Natural killer cell (primary cell): ENCODE measurements at regions not wholly inside any gene's neighbourhood (a gene's known extent, or its start where the extent isn't known, plus 50 kb on each side); places are given as distances from the start of the nearest gene placed in this dataset.
"Not testable (repeated sequence)": the region's sequence is repeated elsewhere in the genome, so short reads cannot be mapped to it uniquely, and the experiment has no call there.

Source experiments
- ATAC-seq, 3 donors: fragments of 150-1000 bp in 2 of 3; fragments of 200-7000 bp in 1 of 3; cut with Tn5 transposase; 1 replicate in 1 of 3; 2 replicates in 2 of 3; pipeline ENCODE4 v1.10.0; 2021; ENCODE audit warnings: mild to moderate bottlenecking in 2 of 3, moderate library complexity in 2 of 3
- DNase-seq, 2 donors: peaks; one replicate each; pipeline versions ENCODE4 v3.0.0 to v3.0.0-alpha.2; 2013 to 2021; ENCODE audit warnings: mixed read lengths in 1 of 2
- H3K27ac ChIP-seq: one replicate; pipeline ENCODE4 v1.5.1; 2013; ENCODE audit warnings: mild to moderate bottlenecking, low read length
- H3K27me3 ChIP-seq: one replicate; pipeline ENCODE4 v1.6.1; 2013; ENCODE audit warnings: low read length; ENCODE audit not compliant: control insufficient read depth, insufficient read depth
- H3K36me3 ChIP-seq: one replicate; pipeline ENCODE4 v1.6.1; 2013; ENCODE audit warnings: low read length; ENCODE audit not compliant: control insufficient read depth, insufficient read depth
- H3K4me1 ChIP-seq: one replicate; pipeline ENCODE4 v1.6.1; 2013; ENCODE audit warnings: low read length; ENCODE audit not compliant: control insufficient read depth, insufficient read depth
- H3K4me3 ChIP-seq: one replicate; pipeline ENCODE4 v1.5.1; 2013; ENCODE audit warnings: low read length
- H3K9me3 ChIP-seq: one replicate; pipeline ENCODE4 v1.6.1; 2013; ENCODE audit warnings: low read length; ENCODE audit not compliant: control insufficient read depth, insufficient read depth
- H3K27ac Mint-ChIP-seq, 2 donors: one replicate each; pipeline ENCODE4 v1.8.0; 2022; ENCODE audit warnings: mild to moderate bottlenecking in 2 of 2, mixed read lengths in 2 of 2, moderate library complexity in 1 of 2
- H3K27me3 Mint-ChIP-seq, 2 donors: one replicate each; pipeline ENCODE4 v1.8.0; 2022; ENCODE audit warnings: low read depth in 2 of 2, mixed read lengths in 2 of 2
- H3K36me3 Mint-ChIP-seq: one replicate; pipeline ENCODE4 v1.8.0; 2022; ENCODE audit warnings: mixed read lengths
- H3K4me1 Mint-ChIP-seq, 2 donors: one replicate each; pipeline ENCODE4 v1.8.0; 2022; ENCODE audit warnings: mixed read lengths in 2 of 2
- H3K4me3 Mint-ChIP-seq: one replicate; pipeline ENCODE4 v1.8.0; 2022; ENCODE audit warnings: mild to moderate bottlenecking, moderate library complexity, mixed read lengths
- H3K9me3 Mint-ChIP-seq, 2 donors: one replicate each; pipeline ENCODE4 v1.8.0; 2022; ENCODE audit warnings: mixed read lengths in 2 of 2
- WGBS: methylation state at CpG from one replicate; pipeline ENCODE4 v1.1.7; 2013; ENCODE audit warnings: missing lambda C conversion rate; ENCODE audit not compliant: insufficient coverage; 5-methylcytosine and 5-hydroxymethylcytosine counted together
- intact Hi-C: fragments of 100-400 bp; cut with micrococcal nuclease; formaldehyde crosslinking; loops from one replicate; pipeline ENCODE4 v1.14.2; 2022

DNA sequence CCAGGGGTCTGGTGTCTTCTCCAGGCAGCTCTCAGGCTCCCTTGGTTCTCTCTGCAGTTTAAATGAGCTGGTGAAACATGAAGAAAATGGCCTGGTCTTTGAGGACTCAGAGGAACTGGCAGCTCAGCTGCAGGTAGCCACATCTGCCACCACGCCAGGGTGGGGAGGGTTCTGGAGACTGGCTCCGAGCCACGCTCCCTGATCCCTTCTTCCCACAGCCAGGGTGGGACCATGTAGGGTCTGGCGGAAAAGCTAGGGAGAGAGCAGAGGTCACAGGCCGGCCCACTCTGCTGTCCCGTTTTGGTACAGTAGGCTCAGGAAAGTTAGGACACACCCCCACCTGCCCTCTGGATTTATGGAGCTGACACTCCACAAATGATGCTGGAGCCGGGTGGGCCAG lies 103.5 kb upstream of the CCZ1B start:
- H3K27me3 ChIP-seq, H3K4me3 Mint-ChIP-seq, H3K9me3 Mint-ChIP-seq, H3K27ac ChIP-seq, H3K36me3 Mint-ChIP-seq, H3K4me1 ChIP-seq, H3K9me3 ChIP-seq, DNase-seq, H3K27me3 Mint-ChIP-seq, H3K36me3 ChIP-seq, intact Hi-C loops, ATAC-seq, H3K4me3 ChIP-seq, H3K27ac Mint-ChIP-seq: not testable (repeated sequence)
- 89% methylated on average over 7 of the region's 7 CpGs for WGBS
- peaks cover 10 to 12% of the 10 kb centered on the region in 2 donors for H3K4me1 Mint-ChIP-seq

DNA sequence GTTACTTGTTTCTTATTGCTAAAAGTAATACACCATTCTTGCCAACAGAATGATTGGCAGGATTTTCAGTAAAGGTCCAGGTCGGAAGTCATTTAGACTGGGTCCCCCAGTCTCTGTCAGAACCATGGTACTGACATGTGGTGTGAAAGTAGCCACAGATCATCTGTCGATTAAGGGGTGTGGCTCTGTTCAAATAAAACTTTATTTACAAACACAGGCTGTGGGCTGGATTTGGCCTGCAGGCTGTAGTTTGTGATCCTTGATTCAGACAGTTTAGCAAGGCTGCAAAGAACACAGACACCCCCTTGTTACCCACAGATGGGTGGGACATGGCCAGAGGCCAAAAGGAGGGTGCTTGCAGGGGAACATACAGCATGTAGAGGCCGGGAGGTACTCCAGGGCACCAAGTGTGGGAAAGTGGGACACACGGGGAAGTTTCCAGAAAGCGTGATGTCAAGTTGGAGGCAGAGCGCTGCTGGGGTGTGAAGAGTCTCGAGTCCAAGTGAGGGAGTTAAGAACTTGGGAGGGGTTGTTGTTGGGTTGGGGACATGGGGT lies 104.1 kb upstream of the CCZ1B start:
- not testable (repeated sequence) for ATAC-seq
- WGBS: 76% methylated on average over 7 of the region's 7 CpGs

DNA sequence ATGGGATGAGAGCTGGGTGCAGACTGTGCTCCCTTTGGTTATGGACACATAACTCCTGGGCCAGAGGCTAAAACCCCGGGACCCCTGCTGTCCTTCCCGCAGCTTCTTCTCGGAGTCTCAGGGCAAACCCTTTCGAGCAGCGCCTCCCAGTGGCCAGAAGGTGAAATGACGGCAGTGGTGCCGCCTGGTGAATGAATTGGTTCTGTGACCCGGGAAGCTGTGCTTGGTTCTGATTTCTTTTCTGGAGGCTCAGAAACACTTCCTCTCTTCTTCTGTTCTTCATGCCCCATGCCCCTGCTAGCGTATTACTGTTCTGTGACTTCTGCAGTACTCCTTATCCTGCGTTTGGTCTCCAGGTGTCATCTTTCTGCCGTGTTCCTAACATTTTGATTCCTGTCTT lies 104.7 kb upstream of the CCZ1B start:
- H3K4me1 Mint-ChIP-seq: peaks cover 10 to 12% of the 10 kb centered on the region in 2 donors
- not testable (repeated sequence) for H3K4me3 ChIP-seq, H3K27ac ChIP-seq, H3K9me3 Mint-ChIP-seq, H3K36me3 ChIP-seq, H3K27me3 Mint-ChIP-seq, H3K27ac Mint-ChIP-seq, H3K27me3 ChIP-seq, H3K4me1 ChIP-seq, ATAC-seq, H3K4me3 Mint-ChIP-seq, H3K36me3 Mint-ChIP-seq, H3K9me3 ChIP-seq
- intact Hi-C loops: loop anchor here (10.0 kb wide), 1 partner anchor 416 kb away; no protein-coding TSS in a partner anchor
- peak in 1 of 2 donors; percentile 38 for DNase-seq
- WGBS: 17% methylated on average over 8 of the region's 11 CpGs

More for the DNA sequence above, 104.1 kb upstream of the CCZ1B start:
- H3K27ac Mint-ChIP-seq, H3K27ac ChIP-seq, H3K9me3 Mint-ChIP-seq, H3K4me1 ChIP-seq, H3K9me3 ChIP-seq, H3K36me3 ChIP-seq, DNase-seq, H3K4me3 ChIP-seq, H3K36me3 Mint-ChIP-seq, H3K27me3 ChIP-seq, H3K27me3 Mint-ChIP-seq: not testable (repeated sequence)
- Mint-ChIP-seq H3K4me1 (peaks cover 10 to 12% of the 10 kb centered on the region in 2 donors), H3K4me3 (peak overlapping the region; percentile 42)
- intact Hi-C loops: loop anchor here (10.0 kb wide), 1 partner anchor 415 kb away; no protein-coding TSS in a partner anchor

DNA sequence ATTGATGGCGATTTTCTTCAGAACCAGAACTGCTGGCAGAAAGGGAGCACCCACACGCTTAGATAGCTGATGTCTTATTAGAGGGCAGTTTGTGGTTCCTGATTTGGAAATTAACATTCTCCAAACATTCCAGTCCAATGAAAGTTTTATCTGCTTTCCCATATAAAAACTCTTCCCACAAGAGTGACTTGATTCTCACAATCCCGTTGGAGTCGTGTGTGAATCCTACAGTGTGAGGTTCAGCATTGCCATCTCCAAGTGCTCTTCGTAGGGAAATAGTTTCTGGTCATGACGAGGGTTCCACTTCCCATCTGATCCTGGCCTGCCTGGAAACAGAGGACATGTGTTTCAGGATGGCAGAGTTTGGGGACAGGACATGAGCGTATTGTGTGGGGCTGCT lies 105.4 kb upstream of the CCZ1B start:
- H3K9me3 Mint-ChIP-seq, H3K27ac Mint-ChIP-seq, H3K4me1 ChIP-seq, H3K36me3 Mint-ChIP-seq, H3K9me3 ChIP-seq, H3K4me3 Mint-ChIP-seq, DNase-seq, H3K27ac ChIP-seq, H3K36me3 ChIP-seq, H3K4me3 ChIP-seq, H3K27me3 ChIP-seq, H3K27me3 Mint-ChIP-seq, ATAC-seq: not testable (repeated sequence)
- peaks cover 10 to 12% of the 10 kb centered on the region in 2 donors for H3K4me1 Mint-ChIP-seq
- intact Hi-C loops: loop anchor here (10.0 kb wide), 1 partner anchor 417 kb away; no protein-coding TSS in a partner anchor
- 81% methylated on average over 5 of the region's 7 CpGs for WGBS

DNA sequence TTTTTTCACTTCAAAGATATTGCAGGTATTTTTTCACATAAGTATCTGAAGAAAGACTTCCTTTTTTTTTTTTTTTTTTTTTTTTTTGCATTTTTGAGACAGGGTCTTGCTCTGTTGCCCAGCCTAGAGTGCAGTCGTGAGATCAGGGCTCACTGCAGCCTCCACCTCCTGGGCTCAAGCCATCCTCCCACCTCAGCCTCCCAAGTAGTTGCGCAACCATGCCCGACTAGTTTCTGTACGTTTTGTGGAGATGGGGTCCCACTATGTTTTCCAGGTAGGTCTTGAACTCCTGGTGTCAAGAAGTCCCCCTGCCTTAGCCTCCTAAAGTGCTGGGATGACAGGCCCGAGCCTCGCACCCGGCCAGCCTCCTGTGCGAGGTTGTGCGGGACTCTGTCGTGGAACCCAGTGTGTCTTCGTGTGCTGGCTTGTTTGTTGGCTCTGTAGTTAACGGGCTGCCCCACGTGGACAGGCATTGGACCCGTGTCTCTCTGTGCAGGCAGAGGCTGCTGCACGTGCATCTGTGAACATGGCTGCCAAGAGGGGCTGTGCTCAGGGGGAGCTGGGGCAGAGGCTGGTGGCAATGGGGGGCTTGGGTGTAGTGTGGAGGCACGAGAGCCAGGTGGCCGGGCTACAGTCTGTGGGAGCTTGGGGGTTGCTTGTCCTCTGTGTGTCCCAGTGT lies 108.0 kb upstream of the CCZ1B start:
- H3K4me1 Mint-ChIP-seq: peaks cover 10 to 12% of the 10 kb centered on the region in 2 donors
- not testable (repeated sequence) for H3K4me1 ChIP-seq, H3K36me3 Mint-ChIP-seq, H3K9me3 Mint-ChIP-seq, DNase-seq, H3K4me3 ChIP-seq, ATAC-seq, H3K27ac Mint-ChIP-seq, H3K27me3 Mint-ChIP-seq, H3K4me3 Mint-ChIP-seq, H3K27me3 ChIP-seq, H3K9me3 ChIP-seq, H3K27ac ChIP-seq, H3K36me3 ChIP-seq
- intact Hi-C loops: loop anchor here (10.0 kb wide), 1 partner anchor 419 kb away; no protein-coding TSS in a partner anchor
- WGBS: 91% methylated on average over 16 of the region's 17 CpGs
